EH (cell line): ENCODE measurements at regions not wholly inside any gene's neighbourhood (a gene's known extent, or its start where the extent isn't known, plus 50 kb on each side); places are given as distances from the start of the nearest gene placed in this dataset.
A peak's percentile ranks its signal among the peaks of the same experiment; 100 is the strongest.
"Not testable (repeated sequence)": the region's sequence is repeated elsewhere in the genome, so short reads cannot be mapped to it uniquely, and the experiment has no call there.

ENCODE experiments used
- DNase-seq: peaks from one replicate; pipeline ENCODE4 v3.0.0-alpha.2; 2015; ENCODE audit warnings: low read depth

DNA sequence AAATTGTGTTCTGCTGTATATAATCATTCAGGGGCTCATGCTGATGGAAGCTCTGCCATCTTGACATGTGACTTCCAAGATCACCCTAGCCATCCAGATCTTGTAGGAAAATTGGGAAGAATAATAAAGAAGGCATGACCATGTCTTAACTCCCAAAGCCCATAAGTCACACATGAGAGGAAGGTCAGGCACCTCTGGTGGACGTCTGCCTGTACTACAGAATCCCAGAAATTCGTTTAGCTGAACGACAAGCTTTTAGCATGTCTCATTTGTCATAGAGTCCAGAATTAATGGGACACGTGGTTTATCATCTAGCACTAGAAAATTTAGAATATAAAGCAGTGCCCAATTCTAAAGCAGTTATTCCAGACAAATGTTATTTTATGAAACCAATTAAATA lies 212.7 kb downstream of the CENPC start:
- peak; percentile 11 for DNase-seq

- DNase-seq = no peak
Measured at GRCh38 chr4:67328393-67328792, 216.9 kb downstream of the CENPC start.

GRCh38 chr4:67328018-67328278 lies 217.4 kb downstream of the CENPC start:
- DNase-seq = no peak

GRCh38 chr4:67327245-67328017 lies 217.9 kb downstream of the CENPC start:
- DNase-seq = peak; percentile 63

GRCh38 chr4:67325791-67326190 lies 219.5 kb downstream of the CENPC start:
- DNase-seq = no peak

- no peak for DNase-seq
Measured at GRCh38 chr4:67320645-67321044, 224.7 kb downstream of the CENPC start.

DNA sequence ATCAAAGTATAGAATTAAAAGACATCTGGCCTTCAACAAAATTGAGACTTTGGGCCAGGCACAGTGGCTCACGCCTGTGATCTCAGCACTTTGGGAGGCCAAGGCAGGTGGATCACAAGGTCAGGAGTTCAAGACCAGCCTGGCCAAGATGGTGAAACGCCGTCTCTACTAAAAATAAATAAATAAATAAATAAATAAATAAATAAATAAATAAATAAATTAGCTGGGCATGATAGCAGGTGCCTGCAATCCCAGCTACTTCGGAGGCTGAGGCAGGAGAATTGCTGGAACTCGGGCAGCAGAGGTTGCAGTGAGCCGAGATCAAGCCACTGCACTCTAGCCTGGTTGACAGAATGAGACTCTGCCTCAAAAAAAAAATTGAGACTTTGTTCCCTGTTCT lies 225.7 kb downstream of the CENPC start:
- DNase-seq = not testable (repeated sequence)

DNA sequence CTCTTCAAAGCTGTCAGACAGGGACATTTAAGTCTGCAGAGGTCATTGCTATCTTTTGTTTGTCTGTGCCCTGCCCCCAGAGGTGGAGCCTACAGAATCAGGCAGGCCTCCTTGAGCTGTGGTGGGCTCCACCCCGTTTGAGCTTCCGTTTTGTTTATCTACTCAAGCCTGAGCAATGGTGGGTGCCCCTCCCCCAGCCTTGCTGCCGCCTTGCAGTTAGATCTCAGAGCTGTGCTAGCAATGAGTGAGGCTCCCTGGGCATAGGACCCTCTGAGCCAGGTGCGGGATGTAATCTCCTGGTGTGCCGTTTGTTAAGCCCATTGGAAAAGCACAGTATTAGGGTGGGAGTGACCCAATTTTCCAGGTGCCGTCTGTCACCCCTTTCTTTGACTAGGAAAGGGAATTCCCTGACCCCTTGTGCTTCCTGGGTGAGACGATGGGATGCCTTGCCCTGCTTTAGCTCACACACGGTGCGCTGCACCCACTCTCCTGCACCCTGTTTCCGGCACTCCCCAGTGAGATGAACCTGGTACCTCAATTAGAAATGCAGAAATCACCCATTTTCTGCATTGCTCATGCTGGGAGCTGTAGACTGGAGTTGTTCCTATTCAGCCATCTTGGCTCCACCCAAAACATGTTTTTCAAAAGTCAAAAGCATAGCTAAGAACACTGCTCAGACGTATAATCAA lies 244.7 kb downstream of the CENPC start:
- DNase-seq = not testable (repeated sequence)

DNA sequence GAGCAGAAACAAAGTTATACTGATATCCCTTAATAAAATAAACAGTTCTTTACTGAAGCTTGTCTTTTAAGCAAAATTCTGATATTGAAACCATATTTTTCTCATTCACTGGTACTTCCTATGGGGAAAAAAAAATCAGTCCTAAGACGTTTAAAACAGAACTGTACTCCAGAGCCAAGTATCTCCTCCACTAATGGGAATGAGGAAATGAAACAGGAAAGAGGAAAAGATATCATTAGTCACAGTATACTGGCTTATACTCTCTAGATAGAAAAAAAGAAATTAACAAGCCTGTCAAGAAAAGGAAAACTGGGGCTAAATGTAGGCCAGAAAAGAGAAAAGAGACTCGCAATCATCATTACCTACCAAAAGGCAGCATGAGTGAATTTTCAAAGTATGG lies 252.7 kb downstream of the CENPC start:
- no peak for DNase-seq

- no peak for DNase-seq
Measured at GRCh38 chr4:67292045-67292444, 253.3 kb downstream of the CENPC start.

DNA sequence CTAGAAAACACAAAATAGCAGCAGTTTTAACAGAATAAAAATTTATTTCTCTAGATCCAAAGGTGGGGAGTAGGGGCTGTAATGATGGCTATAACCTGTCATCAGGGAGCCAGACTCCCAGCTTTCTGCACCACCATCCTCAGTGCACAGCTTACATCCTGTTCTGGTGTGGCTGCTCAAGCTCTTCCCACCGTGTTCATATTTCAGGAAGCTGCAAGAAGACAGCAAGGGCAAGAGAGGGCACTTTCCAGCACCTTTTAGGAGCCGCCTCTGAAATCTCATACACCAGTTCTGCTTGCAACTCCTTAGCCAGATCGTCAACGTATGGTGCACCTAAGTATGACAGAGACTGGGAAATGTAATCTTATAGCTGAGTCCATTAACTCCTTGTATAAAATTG lies 253.7 kb downstream of the CENPC start:
- DNase-seq = no peak

- DNase-seq = peak; percentile 7
Measured at GRCh38 chr4:67288964-67289363, 256.3 kb downstream of the CENPC start.

GRCh38 chr4:67286724-67287123 lies 258.6 kb downstream of the CENPC start:
- no peak for DNase-seq

DNA sequence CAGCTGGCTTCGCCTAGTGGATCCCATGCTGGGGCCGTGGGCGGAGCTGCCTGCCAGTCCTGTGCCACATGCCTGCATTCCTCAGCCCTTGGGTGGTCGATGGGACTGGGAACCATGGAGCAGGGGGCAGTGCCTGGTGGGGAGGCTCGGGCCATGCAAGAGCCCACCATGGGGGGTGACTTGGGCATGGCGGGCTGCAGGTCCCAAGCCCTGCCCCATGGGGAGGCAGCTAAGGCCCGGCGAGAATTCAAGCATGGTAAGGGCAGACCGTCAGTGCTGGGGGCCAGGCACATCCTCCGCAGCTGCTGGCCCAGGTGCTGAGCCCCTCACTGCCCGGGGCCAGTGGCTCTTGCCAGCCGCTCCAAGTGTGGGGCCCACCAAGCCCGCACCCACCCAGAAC lies 262.6 kb downstream of the CENPC start:
- no peak for DNase-seq

DNA sequence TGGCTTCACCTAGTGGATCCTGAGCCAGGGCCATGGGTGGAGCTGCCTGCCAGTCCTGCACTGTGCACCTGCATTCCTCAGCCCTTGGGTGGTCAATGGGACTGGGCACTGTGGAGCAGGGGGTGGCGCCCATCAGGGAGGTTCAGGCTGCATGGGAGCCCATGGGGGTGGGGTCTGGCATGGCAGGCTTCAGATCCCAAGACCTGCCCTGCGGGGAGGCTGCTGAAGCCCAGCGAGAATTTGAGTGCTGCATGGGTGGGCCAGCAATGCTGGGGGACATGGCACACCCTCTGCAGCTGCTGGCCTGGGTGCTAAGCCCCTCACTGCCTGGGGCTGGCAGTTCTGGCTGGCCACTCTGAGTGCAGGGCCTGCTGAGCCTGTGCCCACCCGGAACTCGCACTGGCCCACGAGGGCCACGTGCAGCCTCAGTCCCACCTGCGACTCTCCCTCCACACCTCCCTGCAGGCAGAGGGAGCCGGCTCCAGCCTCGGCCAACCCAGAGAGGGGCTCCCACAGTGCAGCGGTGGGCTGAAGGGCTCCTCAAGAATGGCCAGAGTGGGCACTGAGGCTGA lies 270.0 kb downstream of the CENPC start:
- no peak for DNase-seq

GRCh38 chr4:67274671-67275070 lies 270.6 kb downstream of the CENPC start:
- DNase-seq = not testable (repeated sequence)

DNA sequence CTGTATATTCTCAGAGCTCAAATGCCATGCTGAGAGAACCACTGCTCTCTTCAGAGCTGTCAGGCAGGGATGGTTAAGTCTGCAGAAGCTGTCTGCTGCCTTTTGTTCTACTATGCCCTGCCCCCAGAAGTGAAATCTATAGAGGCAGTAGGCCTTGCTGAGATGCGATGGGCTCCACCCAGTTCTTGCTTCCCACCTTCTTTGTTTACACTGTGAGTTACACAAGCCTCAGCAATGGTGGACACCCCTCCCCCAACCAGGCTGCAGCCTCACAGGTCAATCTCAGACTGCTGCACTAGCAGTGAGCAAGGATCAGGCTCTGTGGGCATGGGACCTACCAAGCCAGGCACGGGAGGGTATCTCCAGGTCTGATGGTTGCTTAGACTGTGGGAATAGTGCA lies 271.6 kb downstream of the CENPC start:
- DNase-seq = no peak

- DNase-seq = no peak
Measured at GRCh38 chr4:67261971-67262370, 283.3 kb downstream of the CENPC start.

GRCh38 chr4:67256388-67257043 lies 288.8 kb downstream of the CENPC start:
- no peak for DNase-seq

DNA sequence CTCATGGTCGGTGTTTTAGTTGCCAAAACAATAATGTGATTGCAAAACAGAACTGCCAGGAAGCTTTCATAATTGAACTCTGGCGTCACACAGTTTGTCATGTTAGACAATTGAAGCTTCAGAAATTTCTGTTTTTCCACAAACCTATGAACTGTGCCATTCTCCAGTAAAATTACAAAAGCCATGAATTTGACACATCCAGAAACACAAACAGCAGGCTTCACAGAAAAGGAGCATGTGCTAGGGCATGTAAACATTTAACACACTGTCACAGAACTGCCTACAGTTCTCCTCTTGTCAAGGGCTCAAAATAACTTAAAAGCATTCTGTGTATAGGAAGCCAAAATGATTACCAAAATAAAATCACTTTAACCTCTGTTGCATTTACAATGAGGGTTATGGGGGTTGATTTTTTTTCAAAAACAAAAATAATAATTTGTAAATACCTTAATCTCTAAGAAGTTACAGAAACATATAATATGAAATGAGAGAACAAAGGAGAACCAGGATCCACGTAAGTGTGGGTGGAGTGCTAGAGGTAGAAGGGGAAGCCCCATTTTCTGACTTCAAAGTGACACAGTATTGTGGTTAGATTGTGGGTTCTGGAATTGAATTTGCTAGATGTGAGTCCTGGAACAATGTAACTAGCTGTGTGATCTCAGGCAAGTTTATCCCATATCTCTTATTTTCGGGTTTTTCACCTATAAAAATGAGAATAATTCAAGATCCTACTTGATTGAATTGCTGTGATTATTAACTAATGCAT lies 295.0 kb downstream of the CENPC start:
- DNase-seq = no peak

GRCh38 chr4:67236788-67237187 lies 308.5 kb downstream of the CENPC start:
- DNase-seq = no peak

- no peak for DNase-seq
Measured at GRCh38 chr4:67236318-67236717, 309.0 kb downstream of the CENPC start.
